IMR-90 (cell line): ENCODE measurements at regions not wholly inside any gene's neighbourhood (a gene's known extent, or its start where the extent isn't known, plus 50 kb on each side); places are given as distances from the start of the nearest gene placed in this dataset.

Experiments used
- ATAC-seq: fragments of 200-7000 bp; cut with Tn5 transposase; 2 replicates; pipeline ENCODE4 v1.9.1; 2020; ENCODE audit warnings: low read depth, mild to moderate bottlenecking, moderate library complexity
- BruUV-seq: library from RNA; stranded (reverse); fragments of 400-500 nt; replicated peaks from 2 replicates; lab custom pipeline; 2021; lab: Mats Ljungman, UMichigan
- CTCF ChIA-PET: fragments of 300-600 bp; formaldehyde crosslinking; extraction: SDS; loops from one replicate; lab custom pipeline; 2021; ENCODE audit warnings: antibody characterized with exemption; lab: Yijun Ruan, JAX
- POLR2A ChIA-PET: fragments of 300-600 bp; sonication (Branson Sonifier 250); formaldehyde crosslinking; loops from one replicate; lab custom pipeline; 2022; ENCODE audit warnings: antibody characterized with exemption; ENCODE audit not compliant: unreplicated experiment; lab: Charles Lee
- DNase-seq: peaks from one replicate; pipeline ENCODE4 v3.0.0; 2013
- H2AFZ ChIP-seq: replicated peaks from 2 replicates; pipeline ENCODE3; 2013; ENCODE audit warnings: low read length, mild to moderate bottlenecking; ENCODE audit not compliant: poor library complexity
- H2AK5ac ChIP-seq: 2 replicates; pipeline ENCODE4 v1.6.1; 2013; ENCODE audit warnings: low read depth, low read length, inconsistent platforms
- H2AK9ac ChIP-seq: replicated peaks from 2 replicates; pipeline ENCODE3; 2013; ENCODE audit warnings: mild to moderate bottlenecking, low read depth, low read length, moderate library complexity; ENCODE audit not compliant: poor library complexity
- H2BK120ac ChIP-seq: 2 replicates; pipeline ENCODE4 v1.6.1; 2013; ENCODE audit warnings: low read depth, low read length, inconsistent platforms
- H2BK15ac ChIP-seq: 3 replicates; pipeline ENCODE4 v1.6.1; 2013; ENCODE audit warnings: low read depth, low read length, inconsistent platforms
- H2BK20ac ChIP-seq: 2 replicates; pipeline ENCODE4 v1.6.1; 2013; ENCODE audit warnings: low read depth, mild to moderate bottlenecking, inconsistent platforms, low read length, moderate library complexity
- H2BK5ac ChIP-seq: 2 replicates; pipeline ENCODE4 v1.6.1; 2013; ENCODE audit warnings: mild to moderate bottlenecking, low read depth, low read length, inconsistent platforms; ENCODE audit not compliant: poor library complexity, severe bottlenecking
- H3K14ac ChIP-seq: replicated peaks from 2 replicates; pipeline ENCODE4 v1.6.1; 2013; ENCODE audit warnings: low read depth, low read length, inconsistent platforms
- H3K18ac ChIP-seq: 2 replicates; pipeline ENCODE4 v1.6.1; 2013; ENCODE audit warnings: low read depth, low read length, control low read depth
- H3K23ac ChIP-seq: 2 replicates; pipeline ENCODE4 v1.6.1; 2013; ENCODE audit warnings: low read depth, low read length, inconsistent platforms
- H3K27ac ChIP-seq: 2 replicates; pipeline ENCODE4 v1.5.1; 2013; ENCODE audit warnings: mild to moderate bottlenecking, control low read depth, low read length; ENCODE audit not compliant: insufficient read depth
- H3K27me3 ChIP-seq: 2 replicates; pipeline ENCODE4 v1.6.1; 2013; ENCODE audit warnings: low read length; ENCODE audit not compliant: control insufficient read depth, insufficient read depth
- H3K36me3 ChIP-seq: 2 replicates; pipeline ENCODE4 v1.6.1; 2013; ENCODE audit warnings: low read length, mixed read lengths; ENCODE audit not compliant: control insufficient read depth, insufficient read depth
- H3K4ac ChIP-seq: 2 replicates; pipeline ENCODE4 v1.6.1; 2013; ENCODE audit warnings: low read depth, low read length, inconsistent platforms
- H3K4me1 ChIP-seq: 2 replicates; pipeline ENCODE4 v1.6.1; 2013; ENCODE audit warnings: low read length, mixed read lengths; ENCODE audit not compliant: control insufficient read depth, insufficient read depth
- H3K4me2 ChIP-seq: 2 replicates; pipeline ENCODE4 v1.6.1; 2013; ENCODE audit warnings: low read depth, mild to moderate bottlenecking, control low read depth, low read length, moderate library complexity
- H3K4me3 ChIP-seq: 2 replicates; pipeline ENCODE4 v1.5.1; 2013; ENCODE audit warnings: low read depth, mild to moderate bottlenecking, control low read depth, low read length, moderate library complexity; ENCODE audit not compliant: insufficient read depth
- H3K56ac ChIP-seq: 2 replicates; pipeline ENCODE4 v1.6.1; 2013; ENCODE audit warnings: low read length, inconsistent platforms; ENCODE audit not compliant: insufficient read depth; ENCODE audit errors: extremely low read depth
- H3K79me1 ChIP-seq, 2 experiments: 2 replicates each; pipeline ENCODE4 v1.6.1; 2013; ENCODE audit warnings: low read length in 2 of 2, inconsistent platforms in 1 of 2, low read depth in 1 of 2
- H3K9ac ChIP-seq: 2 replicates; pipeline ENCODE4 v1.6.1; 2013; ENCODE audit warnings: low read depth, low read length, control low read depth
- H3K9me1 ChIP-seq: 2 replicates; pipeline ENCODE4 v1.6.1; 2013; ENCODE audit warnings: low read length, inconsistent platforms; ENCODE audit not compliant: insufficient read depth
- H3K9me3 ChIP-seq: 2 replicates; pipeline ENCODE4 v1.6.1; 2013; ENCODE audit warnings: low read length; ENCODE audit not compliant: control insufficient read depth, insufficient read depth
- H4K20me1 ChIP-seq: 2 replicates; pipeline ENCODE4 v1.6.1; 2013; ENCODE audit warnings: low read length, inconsistent platforms; ENCODE audit not compliant: insufficient read depth
- H4K5ac ChIP-seq: 2 replicates; pipeline ENCODE4 v1.6.1; 2013; ENCODE audit warnings: mild to moderate bottlenecking, low read depth, low read length, control low read depth
- H4K8ac ChIP-seq, 2 experiments: 2 replicates each; pipeline ENCODE4 v1.6.1; 2013; ENCODE audit warnings: low read depth in 2 of 2, low read length in 2 of 2, control low read depth in 1 of 2, inconsistent platforms in 1 of 2
- H4K91ac ChIP-seq: 2 replicates; pipeline ENCODE4 v1.6.1; 2013; ENCODE audit warnings: low read depth, low read length, inconsistent platforms; ENCODE audit not compliant: insufficient read depth
- BHLHE40 ChIP-seq: fragments of 150-350 bp; IDR thresholded peaks from 2 replicates; pipeline ENCODE4 v1.6.1; 2016; ENCODE audit warnings: mild to moderate bottlenecking, low read depth, low read length
- CEBPB ChIP-seq: IDR thresholded peaks from 2 replicates; pipeline ENCODE4 v1.6.1; 2012; ENCODE audit warnings: low read depth, low read length, improper control_type of control experiment
- CHD1 ChIP-seq: IDR thresholded peaks from 2 replicates; pipeline ENCODE4 v1.6.1; 2012; ENCODE audit warnings: low read depth, low read length, improper control_type of control experiment
- FOS ChIP-seq: fragments of 150-350 bp; IDR thresholded peaks from 2 replicates; pipeline ENCODE4 v1.6.1; 2016; ENCODE audit warnings: low read depth, low read length
- MAFK ChIP-seq: IDR thresholded peaks from 2 replicates; pipeline ENCODE4 v1.6.1; 2012; ENCODE audit warnings: low read depth, low read length, improper control_type of control experiment
- MAZ ChIP-seq: IDR thresholded peaks from 2 replicates; pipeline ENCODE4 v1.6.1; 2012; ENCODE audit warnings: low read depth, mild to moderate bottlenecking, low read length, improper control_type of control experiment, moderate library complexity, borderline replicate concordance
- MXI1 ChIP-seq: IDR thresholded peaks from 2 replicates; pipeline ENCODE4 v1.6.1; 2012; ENCODE audit warnings: low read depth, mild to moderate bottlenecking, low read length, moderate library complexity, borderline replicate concordance
- NFE2L2 ChIP-seq: fragments of 150-350 bp; IDR thresholded peaks from 2 replicates; pipeline ENCODE4 v1.6.1; 2016; ENCODE audit warnings: low read depth, mild to moderate bottlenecking, low read length
- POLR2A ChIP-seq: IDR thresholded peaks from 2 replicates; pipeline ENCODE4 v1.6.1; 2012; ENCODE audit warnings: mild to moderate bottlenecking, low read depth, low read length
- RCOR1 ChIP-seq: IDR thresholded peaks from 2 replicates; pipeline ENCODE4 v1.6.1; 2012; ENCODE audit warnings: mild to moderate bottlenecking, low read length, improper control_type of control experiment; ENCODE audit not compliant: insufficient replicate concordance
- RFX5 ChIP-seq: IDR thresholded peaks from 2 replicates; pipeline ENCODE4 v1.8.0; 2012; ENCODE audit warnings: low read depth, mild to moderate bottlenecking, low read length, moderate library complexity
- WGBS, 2 experiments: methylation state at CpG; one replicate each; pipeline versions ENCODE4 v1.1.5 to v1.1.7; 2013; ENCODE audit warnings: missing lambda C conversion rate in 2 of 2; ENCODE audit not compliant: insufficient read length in 1 of 2; ENCODE audit errors: extremely low coverage in 2 of 2; 5-methylcytosine and 5-hydroxymethylcytosine counted together
- dilution Hi-C: fragments of 300-500 bp; cut with HindIII; formaldehyde crosslinking; loops from one replicate; pipeline ENCODE4 v1.14.3; 2018; ENCODE audit warnings: low sequenced_read_pairs; ENCODE audit not compliant: unreplicated experiment
- in situ Hi-C: fragments of 300-500 bp; cut with MboI; formaldehyde crosslinking; loops from 3 replicates; pipeline ENCODE4 v1.14.3; 2019; ENCODE audit warnings: low sequenced_read_pairs, inconsistent platforms, mixed read lengths
- intact Hi-C: fragments of 100-400 bp; cut with micrococcal nuclease; formaldehyde crosslinking; loops from 2 replicates; pipeline ENCODE4 v1.10.0; 2022
- TF ChIP-seq, protein P1 (sequence below): fragments of 150-350 bp; IDR thresholded peaks from 2 replicates; pipeline ENCODE4 v1.6.1; 2016; ENCODE audit warnings: low read depth, mild to moderate bottlenecking, low read length, moderate library complexity, borderline replicate concordance

DNA sequence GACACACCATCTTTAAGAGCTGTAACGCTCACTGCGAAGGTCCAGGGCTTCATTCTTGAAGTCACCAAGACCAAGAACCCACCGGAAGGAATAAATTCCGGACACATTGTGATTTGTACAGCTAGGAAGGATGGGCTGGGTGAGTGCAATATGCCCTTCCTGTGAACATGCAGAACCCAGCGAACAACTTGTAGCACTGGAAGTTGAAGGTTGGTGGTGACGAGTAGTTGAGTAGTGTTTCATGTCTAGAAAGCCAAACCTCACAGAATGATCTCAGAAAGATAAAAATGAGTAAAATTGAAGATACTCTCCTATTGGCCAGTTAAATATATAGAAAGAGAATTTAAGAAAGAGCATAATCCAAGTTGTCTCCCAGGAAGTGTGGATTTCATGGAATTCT lies 462.2 kb upstream of the CFAP20DC start:
- CTCF ChIA-PET: no interaction called here
- TF ChIP-seq MXI1: no peak
- no peak for TF ChIP-seq BHLHE40
- no peak for TF ChIP-seq CEBPB
- TF ChIP-seq NFE2L2: no peak
- TF ChIP-seq RCOR1: no peak
- TF ChIP-seq MAZ: no peak
- no peak for TF ChIP-seq RFX5
- TF ChIP-seq MAFK: no peak
- TF ChIP-seq, protein P1, sequence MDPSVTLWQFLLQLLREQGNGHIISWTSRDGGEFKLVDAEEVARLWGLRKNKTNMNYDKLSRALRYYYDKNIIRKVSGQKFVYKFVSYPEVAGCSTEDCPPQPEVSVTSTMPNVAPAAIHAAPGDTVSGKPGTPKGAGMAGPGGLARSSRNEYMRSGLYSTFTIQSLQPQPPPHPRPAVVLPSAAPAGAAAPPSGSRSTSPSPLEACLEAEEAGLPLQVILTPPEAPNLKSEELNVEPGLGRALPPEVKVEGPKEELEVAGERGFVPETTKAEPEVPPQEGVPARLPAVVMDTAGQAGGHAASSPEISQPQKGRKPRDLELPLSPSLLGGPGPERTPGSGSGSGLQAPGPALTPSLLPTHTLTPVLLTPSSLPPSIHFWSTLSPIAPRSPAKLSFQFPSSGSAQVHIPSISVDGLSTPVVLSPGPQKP: no peak
- no peak for TF ChIP-seq FOS
- TF ChIP-seq POLR2A: no peak
- no peak for TF ChIP-seq CHD1
- Histone ChIP-seq H3K27ac (no peak overlapping the region), H2BK20ac (no peak overlapping the region), H4K91ac (no peak overlapping the region), H2AK9ac (no peak overlapping the region), H3K4me2 (no peak overlapping the region), H3K27me3 (no peaks in the 10 kb centered on the region; the same call in 1 of the 2 replicates), H3K23ac (no peak overlapping the region), H3K56ac (no peak overlapping the region), H2BK15ac (no peak overlapping the region; the same call in 2 of the 3 replicates), H4K20me1 (no peaks in the 10 kb centered on the region), H3K9me3 (no peaks in the 10 kb centered on the region), H3K9me1 (peaks cover 3% of the 10 kb centered on the region; the same call in 1 of the 2 replicates), H3K14ac (no peak overlapping the region), H3K4me1 (no peaks in the 10 kb centered on the region), H2BK120ac (no peak overlapping the region), H4K8ac (no peak overlapping the region), H4K5ac (no peak overlapping the region), H2BK5ac (no peak overlapping the region), H3K36me3 (no peaks in the 10 kb centered on the region), H3K9ac (no peak overlapping the region), H2AK5ac (no peak overlapping the region), H3K79me1 (no peaks in the 10 kb centered on the region), H3K4ac (no peak overlapping the region), H3K18ac (no peak overlapping the region), H2AFZ (no peak overlapping the region), H3K4me3 (no peak overlapping the region)
- no CpG with 5 or more reads among the region's 6 CpGs for WGBS, 2 experiments
- no peak for DNase-seq
- dilution Hi-C loops (no loop called here), intact Hi-C loops (no loop called here), in situ Hi-C loops (no loop called here)
- BruUV-seq: no TSS peak
- ATAC-seq: no peak
- POLR2A ChIA-PET: no interaction called here
